Loucy (cell line): ENCODE measurements at regions not wholly inside any gene's neighbourhood (a gene's known extent, or its start where the extent isn't known, plus 50 kb on each side); places are given as distances from the start of the nearest gene placed in this dataset.

ENCODE experiments used
- H2AFZ ChIP-seq: fragments of 200-600 bp; sonication (generic); 2 replicates; pipeline ENCODE4 v1.6.0; 2016; ENCODE audit warnings: antibody characterized with exemption, mild to moderate bottlenecking, low read length, moderate library complexity
- H3F3A ChIP-seq: fragments of 200-600 bp; 2 replicates; pipeline ENCODE4 v1.6.0; 2016; ENCODE audit warnings: antibody characterized with exemption, low read depth, mild to moderate bottlenecking
- H3K27me3 ChIP-seq: fragments of 200-600 bp; sonication (generic); 2 replicates; pipeline ENCODE4 v1.6.1; 2014; ENCODE audit warnings: low read length, mild to moderate bottlenecking; ENCODE audit not compliant: insufficient read depth, poor library complexity, severe bottlenecking
- H3K36me3 ChIP-seq: fragments of 200-600 bp; sonication (generic); 2 replicates; pipeline ENCODE4 v1.6.1; 2016; ENCODE audit warnings: low read length; ENCODE audit not compliant: insufficient read depth
- H3K4me1 ChIP-seq: fragments of 200-600 bp; sonication (generic); 2 replicates; pipeline ENCODE4 v1.5.1; 2014; ENCODE audit warnings: low read length, mild to moderate bottlenecking; ENCODE audit not compliant: insufficient read depth, poor library complexity, severe bottlenecking
- H3K4me2 ChIP-seq: fragments of 200-600 bp; sonication (generic); 2 replicates; pipeline ENCODE4 v1.6.0; 2014; ENCODE audit warnings: antibody characterized with exemption, low read length, low read depth, mild to moderate bottlenecking; ENCODE audit not compliant: poor library complexity, severe bottlenecking
- H3K4me3 ChIP-seq: fragments of 200-600 bp; sonication (generic); 2 replicates; pipeline ENCODE4 v1.5.1; 2014; ENCODE audit warnings: low read length, mild to moderate bottlenecking, mixed read lengths; ENCODE audit not compliant: poor library complexity, severe bottlenecking
- H3K79me2 ChIP-seq: fragments of 200-600 bp; sonication (generic); 2 replicates; pipeline ENCODE4 v1.6.1; 2014; ENCODE audit warnings: low read length; ENCODE audit not compliant: insufficient read depth
- H3K9ac ChIP-seq: fragments of 200-600 bp; sonication (generic); 2 replicates; pipeline ENCODE4 v1.6.0; 2014; ENCODE audit warnings: mild to moderate bottlenecking, low read depth, low read length, moderate library complexity; ENCODE audit not compliant: poor library complexity, severe bottlenecking
- H3K9me2 ChIP-seq: fragments of 200-600 bp; sonication (generic); replicated peaks from 2 replicates; pipeline ENCODE4 v1.6.1; 2016; ENCODE audit warnings: low read depth, low read length, mixed read lengths
- H3K9me3 ChIP-seq: fragments of 200-600 bp; sonication (generic); 2 replicates; pipeline ENCODE4 v1.6.1; 2014; ENCODE audit warnings: mild to moderate bottlenecking, antibody characterized with exemption, low read length, low read depth; ENCODE audit not compliant: insufficient read depth
- H4K20me1 ChIP-seq: fragments of 200-600 bp; sonication (generic); 2 replicates; pipeline ENCODE4 v1.6.0; 2014; ENCODE audit warnings: antibody characterized with exemption, low read length, mild to moderate bottlenecking; ENCODE audit not compliant: insufficient read depth, poor library complexity, severe bottlenecking
- CTCF ChIP-seq: fragments of 200-600 bp; sonication (generic); conservative IDR thresholded peaks from 2 replicates; pipeline ENCODE4 v1.5.1; 2014; ENCODE audit warnings: mild to moderate bottlenecking, antibody characterized with exemption, low read length
- EZH2phosphoT487 ChIP-seq: fragments of 200-600 bp; IDR thresholded peaks from 2 replicates; pipeline ENCODE4 v1.6.1; 2018; ENCODE audit warnings: antibody characterized with exemption, mild to moderate bottlenecking, moderate library complexity, borderline replicate concordance

DNA sequence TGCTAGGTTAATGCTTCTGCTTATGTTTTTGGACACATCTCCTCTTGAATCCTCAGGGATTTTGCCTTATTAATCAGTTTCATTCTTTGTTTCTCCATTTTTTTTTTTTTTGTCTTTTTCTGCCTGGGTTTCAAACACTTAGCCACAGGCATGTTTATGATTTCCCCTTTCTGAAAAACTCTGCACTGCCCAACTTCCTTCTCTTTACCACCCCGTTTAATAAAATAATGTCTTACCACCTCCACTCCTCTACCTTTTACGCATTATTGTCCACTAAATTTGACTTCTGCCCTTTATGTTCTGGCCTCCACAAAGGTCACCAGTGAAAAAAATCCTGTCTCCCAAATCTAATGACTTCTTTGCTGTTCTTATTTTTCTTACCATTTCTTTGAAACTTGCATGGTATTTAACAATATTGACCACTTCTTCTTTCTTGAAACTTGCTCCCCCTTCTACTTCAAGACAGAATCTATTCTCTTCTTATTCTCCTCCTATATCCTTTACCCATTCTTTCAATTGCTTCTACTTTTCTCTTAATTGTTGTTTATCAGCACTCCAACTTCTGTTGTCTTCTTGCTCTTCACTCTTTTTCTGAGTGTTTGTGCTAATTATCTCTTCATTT lies 150.3 kb downstream of the TNFSF18 start:
- no peaks in the 10 kb centered on the region for H4K20me1 ChIP-seq

GRCh38 chr1:172902200-172902599 lies 148.5 kb downstream of the TNFSF18 start:
- no peaks in the 10 kb centered on the region for H3K9me3 ChIP-seq
- no peak overlapping the region for H3K4me3 ChIP-seq
- H3K4me2 ChIP-seq: no peak overlapping the region
- H3K27me3 ChIP-seq: no peaks in the 10 kb centered on the region
- H3K9ac ChIP-seq: no peak overlapping the region
- no peaks in the 10 kb centered on the region for H4K20me1 ChIP-seq
- H2AFZ ChIP-seq: no peak overlapping the region
- TF ChIP-seq EZH2phosphoT487 (no peak), CTCF (no peak)
- no peaks in the 10 kb centered on the region for H3K9me2 ChIP-seq
- H3K36me3 ChIP-seq: no peaks in the 10 kb centered on the region
- H3K4me1 ChIP-seq: peaks cover 80% of the 10 kb centered on the region
- no peaks in the 10 kb centered on the region for H3K79me2 ChIP-seq
- peaks cover 16% of the 10 kb centered on the region for H3F3A ChIP-seq

More for the DNA sequence above, 150.3 kb downstream of the TNFSF18 start:
- Histone ChIP-seq H3K36me3 (no peaks in the 10 kb centered on the region), H3K4me3 (peak overlapping the region; percentile 58), H3K9me3 (no peaks in the 10 kb centered on the region), H3F3A (peaks cover 5% of the 10 kb centered on the region; the same call in 1 of the 2 replicates), H3K27me3 (no peaks in the 10 kb centered on the region), H3K9ac (peak overlapping the region; percentile 58), H3K9me2 (no peaks in the 10 kb centered on the region), H3K79me2 (no peaks in the 10 kb centered on the region), H2AFZ (peak overlapping the region; percentile 49; the same call in 1 of the 2 replicates), H3K4me2 (peak overlapping the region; percentile 70), H3K4me1 (peaks cover 69% of the 10 kb centered on the region)
- TF ChIP-seq CTCF: no peak
- no peak for TF ChIP-seq EZH2phosphoT487

GRCh38 chr1:172902861-172903381 lies 147.8 kb downstream of the TNFSF18 start:
- H3K4me3 ChIP-seq: no peak overlapping the region
- no peaks in the 10 kb centered on the region for H3K9me2 ChIP-seq
- H3K4me1 ChIP-seq: peaks cover 86% of the 10 kb centered on the region
- no peaks in the 10 kb centered on the region for H3K9me3 ChIP-seq
- no peaks in the 10 kb centered on the region for H3K27me3 ChIP-seq
- H2AFZ ChIP-seq: no peak overlapping the region
- no peak overlapping the region for H3K4me2 ChIP-seq
- TF ChIP-seq EZH2phosphoT487: no peak
- TF ChIP-seq CTCF: no peak
- H3F3A ChIP-seq: peaks cover 23% of the 10 kb centered on the region
- no peaks in the 10 kb centered on the region for H3K79me2 ChIP-seq
- H3K9ac ChIP-seq: no peak overlapping the region
- no peaks in the 10 kb centered on the region for H4K20me1 ChIP-seq
- no peaks in the 10 kb centered on the region for H3K36me3 ChIP-seq
